RWPE2 (cell line): ENCODE measurements at regions not wholly inside any gene's neighbourhood (a gene's known extent, or its start where the extent isn't known, plus 50 kb on each side); places are given as distances from the start of the nearest gene placed in this dataset.

ENCODE experiments used
- ATAC-seq: fragments of 200-7000 bp; cut with Tn5 transposase; 3 replicates; pipeline ENCODE4 v1.9.1; 2021; ENCODE audit warnings: low read depth
- DNase-seq: peaks from one replicate; pipeline ENCODE4 v3.0.0-alpha.2; 2020; ENCODE audit warnings: low spot score
- H3K27ac ChIP-seq: fragments of 450-650 bp; 2 replicates; pipeline ENCODE4 v1.5.1; 2017; ENCODE audit warnings: mild to moderate bottlenecking; ENCODE audit not compliant: poor library complexity, severe bottlenecking
- H3K27me3 ChIP-seq: fragments of 250-450 bp; sonication (Bioruptor Pico); 2 replicates; pipeline ENCODE4 v1.5.1; 2021; ENCODE audit warnings: mild to moderate bottlenecking, moderate library complexity; ENCODE audit not compliant: insufficient read depth, poor library complexity, severe bottlenecking
- H3K36me3 ChIP-seq: fragments of 250-450 bp; sonication (Bioruptor Pico); 2 replicates; pipeline ENCODE4 v1.5.1; 2020; ENCODE audit warnings: low read depth, mild to moderate bottlenecking, moderate library complexity
- H3K4me1 ChIP-seq: fragments of 250-450 bp; sonication (Bioruptor Pico); 2 replicates; pipeline ENCODE4 v1.5.1; 2021; ENCODE audit warnings: mild to moderate bottlenecking, moderate library complexity; ENCODE audit not compliant: insufficient read depth, poor library complexity, severe bottlenecking
- H3K4me3 ChIP-seq: fragments of 250-450 bp; sonication (Bioruptor Pico); 2 replicates; pipeline ENCODE4 v1.5.1; 2021; ENCODE audit warnings: mild to moderate bottlenecking, moderate library complexity; ENCODE audit not compliant: severe bottlenecking
- H3K9me3 ChIP-seq: fragments of 250-450 bp; sonication (Bioruptor Pico); 2 replicates; pipeline ENCODE4 v1.5.1; 2021; ENCODE audit warnings: mild to moderate bottlenecking, moderate library complexity; ENCODE audit not compliant: severe bottlenecking
- TF ChIP-seq, protein P1 (sequence below): fragments of 450-650 bp; IDR thresholded peaks from one replicate; pipeline ENCODE4 v1.5.1; 2017; ENCODE audit warnings: mild to moderate bottlenecking, moderate library complexity; ENCODE audit not compliant: poor library complexity, severe bottlenecking

DNA sequence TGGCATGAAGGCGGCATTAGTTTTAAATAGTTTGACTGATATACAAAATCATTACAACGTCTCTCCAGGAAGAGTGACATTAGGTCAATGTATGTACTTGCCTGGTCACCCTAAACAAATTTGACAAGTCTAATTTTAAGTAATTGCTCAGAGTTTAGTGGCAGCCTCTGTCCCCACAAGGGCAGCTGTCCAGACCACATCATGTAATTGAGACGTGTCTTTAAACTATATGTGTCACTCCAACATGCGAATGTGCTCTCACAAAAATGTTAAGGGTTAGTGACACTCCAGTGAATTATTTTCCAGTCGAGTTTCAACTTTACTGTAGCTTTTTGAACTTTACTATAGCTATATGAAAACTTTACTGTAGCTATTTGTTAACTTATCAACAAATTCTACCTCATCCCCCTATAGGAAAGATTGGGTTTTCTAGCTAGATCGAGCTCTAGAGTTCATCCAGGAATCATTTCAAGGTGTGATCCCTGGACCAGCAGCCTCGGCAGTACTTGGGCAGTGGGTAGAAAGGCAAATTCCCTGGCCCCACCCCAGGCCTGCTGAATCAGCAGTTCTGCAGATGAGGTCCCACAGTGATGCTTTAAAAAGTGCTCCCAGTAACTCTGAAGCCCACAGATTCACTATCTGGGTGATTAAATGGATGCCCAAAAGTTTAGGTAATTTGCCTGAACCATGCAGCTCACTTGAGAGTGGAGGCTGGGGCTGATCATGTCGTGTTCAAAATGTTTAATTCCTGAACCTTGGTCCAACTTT lies 66.4 kb upstream of the POU3F3 start:
- H3K4me1 ChIP-seq: no peaks in the 10 kb centered on the region
- peaks cover 34% of the 10 kb centered on the region for H3K27me3 ChIP-seq
- H3K27ac ChIP-seq: no peak overlapping the region
- TF ChIP-seq, protein P1, sequence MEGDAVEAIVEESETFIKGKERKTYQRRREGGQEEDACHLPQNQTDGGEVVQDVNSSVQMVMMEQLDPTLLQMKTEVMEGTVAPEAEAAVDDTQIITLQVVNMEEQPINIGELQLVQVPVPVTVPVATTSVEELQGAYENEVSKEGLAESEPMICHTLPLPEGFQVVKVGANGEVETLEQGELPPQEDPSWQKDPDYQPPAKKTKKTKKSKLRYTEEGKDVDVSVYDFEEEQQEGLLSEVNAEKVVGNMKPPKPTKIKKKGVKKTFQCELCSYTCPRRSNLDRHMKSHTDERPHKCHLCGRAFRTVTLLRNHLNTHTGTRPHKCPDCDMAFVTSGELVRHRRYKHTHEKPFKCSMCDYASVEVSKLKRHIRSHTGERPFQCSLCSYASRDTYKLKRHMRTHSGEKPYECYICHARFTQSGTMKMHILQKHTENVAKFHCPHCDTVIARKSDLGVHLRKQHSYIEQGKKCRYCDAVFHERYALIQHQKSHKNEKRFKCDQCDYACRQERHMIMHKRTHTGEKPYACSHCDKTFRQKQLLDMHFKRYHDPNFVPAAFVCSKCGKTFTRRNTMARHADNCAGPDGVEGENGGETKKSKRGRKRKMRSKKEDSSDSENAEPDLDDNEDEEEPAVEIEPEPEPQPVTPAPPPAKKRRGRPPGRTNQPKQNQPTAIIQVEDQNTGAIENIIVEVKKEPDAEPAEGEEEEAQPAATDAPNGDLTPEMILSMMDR: no peak
- H3K9me3 ChIP-seq: no peaks in the 10 kb centered on the region
- H3K4me3 ChIP-seq: no peak overlapping the region
- no peak for DNase-seq
- no peaks in the 10 kb centered on the region for H3K36me3 ChIP-seq
- ATAC-seq: no peak

DNA sequence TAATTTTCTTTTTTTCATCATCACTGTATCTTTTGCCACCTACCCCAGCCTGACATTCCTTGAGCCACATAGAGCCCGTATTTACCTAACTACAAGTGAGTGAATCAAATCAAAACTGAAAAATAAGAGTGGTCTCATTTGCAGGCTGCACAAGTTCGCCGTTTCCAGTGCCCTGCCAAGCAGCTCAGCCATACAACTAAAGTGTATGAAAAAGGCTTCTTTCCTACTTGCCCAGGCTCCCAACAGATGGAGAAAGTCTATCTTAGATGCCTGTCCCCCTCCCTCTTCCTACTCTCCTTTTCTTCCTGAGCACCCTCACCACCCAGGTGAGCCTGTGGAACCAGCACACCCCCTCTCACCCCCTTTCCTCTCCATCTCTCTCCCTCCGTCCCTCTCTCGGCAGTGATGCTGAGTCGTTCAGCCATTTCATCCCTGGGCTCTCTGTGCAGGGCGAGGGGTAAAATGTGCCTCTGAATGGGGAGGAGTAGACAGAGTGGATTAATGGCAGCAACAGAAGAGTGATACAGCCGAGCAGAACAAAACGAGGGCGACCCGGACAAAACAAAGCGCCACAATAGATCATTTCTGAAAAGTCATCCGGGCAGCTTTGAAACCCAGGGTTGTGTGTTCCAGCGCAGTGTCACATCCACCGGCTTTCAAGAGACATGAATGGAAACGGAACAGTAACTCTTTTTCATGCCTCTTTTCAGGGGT lies 65.0 kb upstream of the POU3F3 start:
- DNase-seq (no peak), ATAC-seq (no peak; the same call in 2 of the 3 replicates)
- H3K4me1 ChIP-seq: no peaks in the 10 kb centered on the region
- H3K27ac ChIP-seq: no peak overlapping the region
- TF ChIP-seq, protein P1: no peak
- peaks cover 34% of the 10 kb centered on the region for H3K27me3 ChIP-seq
- H3K4me3 ChIP-seq: no peak overlapping the region
- H3K9me3 ChIP-seq: no peaks in the 10 kb centered on the region
- no peaks in the 10 kb centered on the region for H3K36me3 ChIP-seq

DNA sequence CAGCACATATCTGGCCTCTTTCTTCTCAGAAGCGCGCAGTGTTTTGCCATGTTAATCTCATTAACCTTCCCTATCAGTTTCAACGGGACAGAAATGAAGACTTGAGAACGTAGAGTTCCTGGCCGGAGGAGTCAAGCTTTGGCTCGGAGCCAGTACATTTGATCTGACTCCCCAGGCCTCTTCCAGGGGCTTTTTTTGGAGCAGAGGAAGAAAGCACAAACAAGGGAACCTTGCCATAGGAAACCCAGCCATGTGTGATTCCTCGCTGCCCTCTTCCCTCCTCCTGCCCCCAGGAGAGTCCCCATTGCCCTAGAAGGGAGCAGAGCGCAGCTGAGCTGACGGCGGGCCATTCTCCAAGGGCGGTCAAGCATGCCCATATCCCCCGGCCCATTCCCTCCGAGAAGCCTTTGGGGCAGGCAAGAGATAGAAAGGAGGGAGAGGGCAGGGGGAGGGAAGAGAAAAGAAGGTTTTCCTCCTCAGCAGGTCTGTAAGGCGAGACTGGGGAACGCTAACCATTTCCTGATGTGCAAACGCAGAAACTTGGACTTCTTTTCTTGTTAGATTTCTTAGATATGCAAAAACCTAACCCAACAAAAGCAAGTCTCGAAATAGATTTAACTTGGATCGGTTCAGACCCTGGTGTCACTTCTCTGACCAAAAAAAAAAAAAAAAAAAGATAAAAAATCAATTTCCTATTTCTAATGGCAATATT lies 63.7 kb upstream of the POU3F3 start:
- DNase-seq: no peak
- H3K4me1 ChIP-seq: no peaks in the 10 kb centered on the region

DNA sequence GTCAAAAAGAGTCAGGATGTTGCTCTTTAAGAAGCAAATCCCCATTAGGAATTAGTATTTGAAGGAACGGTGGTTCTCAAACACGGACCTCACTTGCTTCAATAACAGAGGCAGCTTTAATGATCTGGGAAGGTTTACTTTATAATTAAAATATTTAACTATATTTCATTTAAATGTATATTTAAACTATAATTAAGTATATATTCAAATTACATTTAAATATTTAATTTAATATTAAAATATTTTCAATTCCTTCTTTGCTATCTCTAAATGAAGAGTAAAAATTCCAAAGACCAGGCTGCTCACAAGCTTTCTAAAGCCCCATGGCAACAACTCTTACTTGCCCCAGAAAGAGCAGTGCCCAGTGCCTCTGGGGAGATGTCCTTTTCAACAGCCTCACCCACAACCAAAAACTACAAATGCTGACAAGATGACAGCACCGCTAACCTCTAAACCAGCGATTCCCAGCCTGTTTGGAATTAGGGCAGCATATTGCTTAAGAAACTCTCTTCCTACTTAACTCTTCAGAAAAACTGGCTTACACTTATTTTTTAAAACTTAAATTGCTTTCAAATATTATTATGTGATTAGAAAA lies 62.9 kb upstream of the POU3F3 start:
- H3K4me3 ChIP-seq: no peak overlapping the region
- H3K27ac ChIP-seq: no peak overlapping the region
- H3K36me3 ChIP-seq: no peaks in the 10 kb centered on the region
- H3K4me1 ChIP-seq: no peaks in the 10 kb centered on the region
- no peak for ATAC-seq
- H3K27me3 ChIP-seq: peaks cover 34% of the 10 kb centered on the region
- TF ChIP-seq, protein P1: no peak
- DNase-seq: no peak
- no peaks in the 10 kb centered on the region for H3K9me3 ChIP-seq

More for the DNA sequence above, 63.7 kb upstream of the POU3F3 start:
- ATAC-seq: no peak
- Histone ChIP-seq H3K4me3 (no peak overlapping the region), H3K27me3 (peaks cover 34% of the 10 kb centered on the region), H3K9me3 (no peaks in the 10 kb centered on the region), H3K36me3 (no peaks in the 10 kb centered on the region), H3K27ac (no peak overlapping the region)
- TF ChIP-seq, protein P1: no peak
